ENCODE measurements at regions not wholly inside any gene's neighbourhood (a gene's known extent, or its start where the extent isn't known, plus 50 kb on each side); places are given as distances from the start of the nearest gene placed in this dataset.

DNA sequence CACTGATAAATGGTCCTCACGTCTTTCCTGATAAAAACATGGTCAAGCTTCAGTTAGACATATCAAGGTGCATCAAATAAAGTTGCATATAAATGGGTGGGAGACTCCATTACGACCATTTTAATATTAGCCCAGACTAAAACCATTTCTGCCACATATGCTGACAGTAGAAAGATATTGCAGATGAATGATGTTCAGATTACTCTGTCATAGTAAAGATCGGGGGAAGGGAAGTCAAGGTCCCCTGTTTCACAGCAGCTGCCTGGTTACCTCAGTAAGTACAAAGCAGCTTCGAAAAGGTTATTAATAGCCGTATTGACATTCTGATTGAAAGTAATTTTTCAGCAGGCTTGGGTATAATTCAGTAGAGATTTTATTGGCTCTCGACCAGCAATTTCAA lies 927.7 kb upstream of the CDH2 start:
- peaks cover 18% of the 10 kb centered on the region for H3K27me3 Mint-ChIP-seq (ENCODE audit: low read depth)
- no peak overlapping the region for H3K27ac Mint-ChIP-seq (ENCODE audit: unreplicated experiment)
- H3K36me3 Mint-ChIP-seq (ENCODE audit: low read depth): no peaks in the 10 kb centered on the region
- DNase-seq (ENCODE audit: low spot score): no peak
- H3K4me1 Mint-ChIP-seq (ENCODE audit: low read depth): no peaks in the 10 kb centered on the region
- TF ChIP-seq, protein P1, sequence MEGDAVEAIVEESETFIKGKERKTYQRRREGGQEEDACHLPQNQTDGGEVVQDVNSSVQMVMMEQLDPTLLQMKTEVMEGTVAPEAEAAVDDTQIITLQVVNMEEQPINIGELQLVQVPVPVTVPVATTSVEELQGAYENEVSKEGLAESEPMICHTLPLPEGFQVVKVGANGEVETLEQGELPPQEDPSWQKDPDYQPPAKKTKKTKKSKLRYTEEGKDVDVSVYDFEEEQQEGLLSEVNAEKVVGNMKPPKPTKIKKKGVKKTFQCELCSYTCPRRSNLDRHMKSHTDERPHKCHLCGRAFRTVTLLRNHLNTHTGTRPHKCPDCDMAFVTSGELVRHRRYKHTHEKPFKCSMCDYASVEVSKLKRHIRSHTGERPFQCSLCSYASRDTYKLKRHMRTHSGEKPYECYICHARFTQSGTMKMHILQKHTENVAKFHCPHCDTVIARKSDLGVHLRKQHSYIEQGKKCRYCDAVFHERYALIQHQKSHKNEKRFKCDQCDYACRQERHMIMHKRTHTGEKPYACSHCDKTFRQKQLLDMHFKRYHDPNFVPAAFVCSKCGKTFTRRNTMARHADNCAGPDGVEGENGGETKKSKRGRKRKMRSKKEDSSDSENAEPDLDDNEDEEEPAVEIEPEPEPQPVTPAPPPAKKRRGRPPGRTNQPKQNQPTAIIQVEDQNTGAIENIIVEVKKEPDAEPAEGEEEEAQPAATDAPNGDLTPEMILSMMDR (IDR thresholded peaks at IDR 0.05): no peak
- H3K4me3 Mint-ChIP-seq (ENCODE audit: unreplicated experiment): no peak overlapping the region
- peaks cover 13% of the 10 kb centered on the region for H3K9me3 Mint-ChIP-seq (ENCODE audit: low read depth)

DNA sequence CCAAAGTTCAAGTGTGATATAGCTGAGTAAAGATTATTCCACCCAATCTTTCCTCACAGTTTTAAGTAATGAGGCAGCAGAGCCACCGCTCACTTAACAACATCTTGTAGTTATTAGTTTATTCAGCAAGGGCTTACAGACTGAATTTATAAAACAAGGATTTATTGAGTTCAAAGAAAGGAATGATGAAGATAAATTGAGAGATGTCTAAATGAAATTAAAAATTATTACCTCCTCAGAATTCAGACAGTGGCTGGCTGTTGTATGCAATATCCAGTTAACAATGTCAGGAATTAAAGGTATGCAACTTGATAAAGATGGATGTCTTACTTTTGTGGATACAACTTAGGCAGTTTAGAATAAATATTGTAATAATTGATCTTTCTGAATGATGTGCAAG lies 927.3 kb upstream of the CDH2 start:
- DNase-seq (ENCODE audit: low spot score): no peak
- no peak overlapping the region for H3K4me3 Mint-ChIP-seq (ENCODE audit: unreplicated experiment)
- TF ChIP-seq, protein P1 (IDR thresholded peaks at IDR 0.05): no peak
- H3K27ac Mint-ChIP-seq (ENCODE audit: unreplicated experiment): no peak overlapping the region
- peaks cover 8% of the 10 kb centered on the region for H3K9me3 Mint-ChIP-seq (ENCODE audit: low read depth)
- no peaks in the 10 kb centered on the region for H3K36me3 Mint-ChIP-seq (ENCODE audit: low read depth)
- H3K27me3 Mint-ChIP-seq (ENCODE audit: low read depth): peaks cover 18% of the 10 kb centered on the region
- no peaks in the 10 kb centered on the region for H3K4me1 Mint-ChIP-seq (ENCODE audit: low read depth)

DNA sequence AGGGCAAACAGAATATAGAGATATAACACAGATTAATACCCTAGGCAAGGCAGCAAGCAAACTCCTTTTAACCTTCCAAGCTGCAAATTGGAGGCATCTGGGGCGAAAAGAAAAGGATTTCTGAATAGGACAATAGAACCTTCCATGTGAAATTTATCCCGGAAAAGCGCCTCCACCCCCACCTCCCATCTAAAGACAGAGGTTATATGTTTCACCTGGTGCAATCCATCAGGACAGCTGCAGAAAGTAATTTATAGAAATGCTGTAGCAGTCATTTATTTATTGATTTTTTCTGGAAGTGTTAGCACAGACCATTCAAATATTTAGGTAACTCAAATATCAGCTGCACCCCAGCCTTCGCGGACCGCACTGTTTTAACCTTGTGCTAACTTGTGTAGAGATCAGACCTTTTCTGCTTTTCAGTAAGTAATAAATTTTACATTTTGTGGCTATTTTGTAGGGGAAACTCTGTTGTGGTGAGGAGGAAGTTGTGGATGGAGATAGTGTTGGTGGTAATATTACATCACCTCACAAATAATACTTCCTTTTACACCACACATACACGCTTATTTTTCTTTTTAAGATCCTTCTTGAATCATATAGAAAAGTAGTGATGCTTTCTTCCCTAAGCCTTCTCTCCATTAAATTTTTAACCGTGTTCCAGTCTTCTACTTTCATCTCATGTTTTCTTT lies 919.3 kb upstream of the CDH2 start:
- no peak overlapping the region for H3K27ac Mint-ChIP-seq (ENCODE audit: unreplicated experiment)
- H3K4me1 Mint-ChIP-seq (ENCODE audit: low read depth): no peaks in the 10 kb centered on the region
- peaks cover 5% of the 10 kb centered on the region for H3K27me3 Mint-ChIP-seq (ENCODE audit: low read depth)
- peaks cover 6% of the 10 kb centered on the region for H3K9me3 Mint-ChIP-seq (ENCODE audit: low read depth)
- no peak overlapping the region for H3K4me3 Mint-ChIP-seq (ENCODE audit: unreplicated experiment)
- DNase-seq (ENCODE audit: low spot score): no peak
- no peaks in the 10 kb centered on the region for H3K36me3 Mint-ChIP-seq (ENCODE audit: low read depth)
- TF ChIP-seq, protein P1 (IDR thresholded peaks at IDR 0.05): no peak

- H3K36me3 Mint-ChIP-seq (ENCODE audit: low read depth): no peaks in the 10 kb centered on the region
- TF ChIP-seq, protein P1 (IDR thresholded peaks at IDR 0.05): no peak
- no peak for DNase-seq (ENCODE audit: low spot score)
- H3K4me3 Mint-ChIP-seq (ENCODE audit: unreplicated experiment): no peak overlapping the region
- H3K9me3 Mint-ChIP-seq (ENCODE audit: low read depth): peaks cover 4% of the 10 kb centered on the region
- H3K4me1 Mint-ChIP-seq (ENCODE audit: low read depth): no peaks in the 10 kb centered on the region
- no peaks in the 10 kb centered on the region for H3K27me3 Mint-ChIP-seq (ENCODE audit: low read depth)
- H3K27ac Mint-ChIP-seq (ENCODE audit: unreplicated experiment): no peak overlapping the region
These were observed 910.8 kb upstream of the CDH2 start for GRCh38 chr18:29087616-29088246.

DNA sequence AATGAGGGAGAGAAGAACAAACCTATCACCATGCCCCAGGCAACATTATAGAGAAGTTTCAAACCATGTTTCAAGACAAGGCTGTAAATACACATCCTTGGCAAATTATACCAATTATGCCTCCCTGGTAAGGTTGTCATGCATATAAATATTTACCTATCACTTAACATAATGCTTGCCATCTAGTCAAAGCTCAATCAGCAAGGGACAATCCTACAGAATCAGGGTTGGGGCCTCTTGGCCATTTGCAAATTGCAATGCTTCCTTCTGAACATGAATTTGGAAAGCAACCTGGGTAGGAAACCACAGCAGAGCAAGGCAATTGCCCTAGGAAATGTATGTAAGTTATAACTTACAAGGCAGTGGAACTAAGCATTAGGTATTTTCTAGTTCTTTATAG lies 907.2 kb upstream of the CDH2 start:
- TF ChIP-seq, protein P1 (IDR thresholded peaks at IDR 0.05): no peak
- Mint-ChIP-seq H3K4me3 (ENCODE audit: unreplicated experiment) (no peak overlapping the region), H3K27me3 (ENCODE audit: low read depth) (no peaks in the 10 kb centered on the region), H3K9me3 (ENCODE audit: low read depth) (no peaks in the 10 kb centered on the region), H3K27ac (ENCODE audit: unreplicated experiment) (no peak overlapping the region), H3K36me3 (ENCODE audit: low read depth) (no peaks in the 10 kb centered on the region), H3K4me1 (ENCODE audit: low read depth) (no peaks in the 10 kb centered on the region)
- no peak for DNase-seq (ENCODE audit: low spot score)
